Panc1 (cell line): ENCODE measurements at regions not wholly inside any gene's neighbourhood (a gene's known extent, or its start where the extent isn't known, plus 50 kb on each side); places are given as distances from the start of the nearest gene placed in this dataset.

ENCODE experiments used
- ATAC-seq: fragments of 200-7000 bp; cut with Tn5 transposase; 2 replicates; pipeline ENCODE4 v1.9.1; 2020; ENCODE audit warnings: mild to moderate bottlenecking, moderate library complexity
- BruUV-seq: library from RNA; stranded (reverse); fragments of 400-500 nt; replicated peaks from 2 replicates; lab custom pipeline; 2021; lab: Mats Ljungman, UMichigan
- CTCF ChIA-PET: fragments of 300-600 bp; sonication (Branson Sonifier 250); formaldehyde crosslinking; loops from one replicate; lab custom pipeline; 2022; ENCODE audit warnings: antibody characterized with exemption; lab: Charles Lee
- POLR2A ChIA-PET: fragments of 300-600 bp; sonication (Branson Sonifier 250); formaldehyde crosslinking; loops from one replicate; lab custom pipeline; 2022; ENCODE audit warnings: antibody characterized with exemption; lab: Charles Lee
- DNase-seq: peaks from one replicate; pipeline ENCODE4 v3.0.0-alpha.2; 2010; ENCODE audit warnings: low read depth, low spot score
- H3K27ac ChIP-seq: 2 replicates; pipeline ENCODE4 v1.5.1; 2011; ENCODE audit warnings: mild to moderate bottlenecking, low read length, inconsistent platforms
- H3K27me3 ChIP-seq: fragments of 200-500 bp; sonication (Bioruptor generic); 2 replicates; pipeline ENCODE4 v1.6.0; 2014; ENCODE audit warnings: low read length, inconsistent platforms; ENCODE audit not compliant: control insufficient read depth, insufficient read depth
- H3K36me3 ChIP-seq: fragments of 200-500 bp; sonication (Bioruptor generic); 2 replicates; pipeline ENCODE4 v1.5.1; 2014; ENCODE audit warnings: inconsistent platforms, mild to moderate bottlenecking, low read length, moderate library complexity; ENCODE audit not compliant: control insufficient read depth, insufficient read depth
- H3K4me1 ChIP-seq: 2 replicates; pipeline ENCODE4 v1.5.1; 2011; ENCODE audit warnings: inconsistent platforms, mild to moderate bottlenecking, low read length, moderate library complexity; ENCODE audit not compliant: control insufficient read depth, insufficient read depth
- H3K4me3 ChIP-seq, 2 experiments: 2 replicates each; pipeline ENCODE4 v1.5.1; 2011 to 2012; ENCODE audit warnings: low read depth in 2 of 2, low read length in 2 of 2, mild to moderate bottlenecking in 2 of 2, inconsistent platforms in 1 of 2, moderate library complexity in 1 of 2
- H3K9me3 ChIP-seq: fragments of 200-500 bp; sonication (Bioruptor generic); 2 replicates; pipeline ENCODE4 v1.5.1; 2014; ENCODE audit warnings: low read depth, mild to moderate bottlenecking, inconsistent platforms, low read length, moderate library complexity; ENCODE audit not compliant: control insufficient read depth, insufficient read depth
- POLR2AphosphoS5 ChIP-seq: IDR thresholded peaks from 2 replicates; pipeline ENCODE4 v1.6.1; 2012; ENCODE audit warnings: mild to moderate bottlenecking, low read depth, low read length, moderate library complexity
- SIN3A ChIP-seq: IDR thresholded peaks from 2 replicates; pipeline ENCODE4 v1.6.1; 2012; ENCODE audit warnings: low read depth, mild to moderate bottlenecking, low read length, moderate library complexity, borderline replicate concordance; ENCODE audit not compliant: insufficient read depth
- TCF7L2 ChIP-seq: IDR thresholded peaks from 2 replicates; pipeline ENCODE4 v1.6.1; 2011; ENCODE audit warnings: mild to moderate bottlenecking, low read depth, low read length, inconsistent platforms
- in situ Hi-C: cut with HindIII; loops from 2 replicates; pipeline ENCODE4 v1.10.0; 2016; ENCODE audit warnings: low sequenced_read_pairs, low pct_unique_long_range_greater_than_20kb
- intact Hi-C: fragments of 100-400 bp; cut with micrococcal nuclease; formaldehyde crosslinking; loops from one replicate; pipeline ENCODE4 v1.10.0; 2022; ENCODE audit not compliant: unreplicated experiment
- TF ChIP-seq, protein P1 (sequence below): fragments of 450-650 bp; IDR thresholded peaks from 2 replicates; pipeline ENCODE4 v1.5.1; 2017; ENCODE audit warnings: mild to moderate bottlenecking
- TF ChIP-seq, protein P2 (sequence below), 2 experiments: IDR thresholded peaks; 2 replicates each; pipeline ENCODE4 v1.6.1; 2011 to 2012; ENCODE audit warnings: low read depth in 2 of 2, control low read depth in 1 of 2, low read length in 1 of 2, mild to moderate bottlenecking in 1 of 2, moderate library complexity in 1 of 2; ENCODE audit not compliant: insufficient read depth in 1 of 2

DNA sequence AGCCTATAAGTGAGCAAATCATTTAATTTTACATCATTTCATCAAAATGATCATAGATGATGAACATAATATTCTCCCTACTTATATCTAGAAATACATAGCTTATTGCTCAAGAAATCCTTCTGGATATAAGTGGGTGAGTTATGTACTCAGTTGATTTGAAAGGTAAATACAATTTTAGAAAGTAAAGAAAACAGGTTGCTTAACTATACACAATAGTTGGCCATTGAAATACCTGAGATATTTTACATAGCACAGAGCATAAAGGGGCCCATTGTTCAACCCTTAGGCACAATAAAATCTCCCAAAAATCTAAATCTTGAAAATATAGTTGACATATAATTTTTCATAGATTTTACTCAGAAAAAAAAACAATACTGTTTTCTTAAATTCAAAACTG is 782.0 kb upstream of the KLHL1 start:
- Histone ChIP-seq H3K9me3 (no peaks in the 10 kb centered on the region), H3K27me3 (no peaks in the 10 kb centered on the region), H3K27ac (no peak overlapping the region), H3K36me3 (no peaks in the 10 kb centered on the region), H3K4me3 (no peak overlapping the region), H3K4me1 (no peaks in the 10 kb centered on the region)
- TF ChIP-seq, protein P1, sequence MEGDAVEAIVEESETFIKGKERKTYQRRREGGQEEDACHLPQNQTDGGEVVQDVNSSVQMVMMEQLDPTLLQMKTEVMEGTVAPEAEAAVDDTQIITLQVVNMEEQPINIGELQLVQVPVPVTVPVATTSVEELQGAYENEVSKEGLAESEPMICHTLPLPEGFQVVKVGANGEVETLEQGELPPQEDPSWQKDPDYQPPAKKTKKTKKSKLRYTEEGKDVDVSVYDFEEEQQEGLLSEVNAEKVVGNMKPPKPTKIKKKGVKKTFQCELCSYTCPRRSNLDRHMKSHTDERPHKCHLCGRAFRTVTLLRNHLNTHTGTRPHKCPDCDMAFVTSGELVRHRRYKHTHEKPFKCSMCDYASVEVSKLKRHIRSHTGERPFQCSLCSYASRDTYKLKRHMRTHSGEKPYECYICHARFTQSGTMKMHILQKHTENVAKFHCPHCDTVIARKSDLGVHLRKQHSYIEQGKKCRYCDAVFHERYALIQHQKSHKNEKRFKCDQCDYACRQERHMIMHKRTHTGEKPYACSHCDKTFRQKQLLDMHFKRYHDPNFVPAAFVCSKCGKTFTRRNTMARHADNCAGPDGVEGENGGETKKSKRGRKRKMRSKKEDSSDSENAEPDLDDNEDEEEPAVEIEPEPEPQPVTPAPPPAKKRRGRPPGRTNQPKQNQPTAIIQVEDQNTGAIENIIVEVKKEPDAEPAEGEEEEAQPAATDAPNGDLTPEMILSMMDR, result no peak
- TF ChIP-seq, protein P2, sequence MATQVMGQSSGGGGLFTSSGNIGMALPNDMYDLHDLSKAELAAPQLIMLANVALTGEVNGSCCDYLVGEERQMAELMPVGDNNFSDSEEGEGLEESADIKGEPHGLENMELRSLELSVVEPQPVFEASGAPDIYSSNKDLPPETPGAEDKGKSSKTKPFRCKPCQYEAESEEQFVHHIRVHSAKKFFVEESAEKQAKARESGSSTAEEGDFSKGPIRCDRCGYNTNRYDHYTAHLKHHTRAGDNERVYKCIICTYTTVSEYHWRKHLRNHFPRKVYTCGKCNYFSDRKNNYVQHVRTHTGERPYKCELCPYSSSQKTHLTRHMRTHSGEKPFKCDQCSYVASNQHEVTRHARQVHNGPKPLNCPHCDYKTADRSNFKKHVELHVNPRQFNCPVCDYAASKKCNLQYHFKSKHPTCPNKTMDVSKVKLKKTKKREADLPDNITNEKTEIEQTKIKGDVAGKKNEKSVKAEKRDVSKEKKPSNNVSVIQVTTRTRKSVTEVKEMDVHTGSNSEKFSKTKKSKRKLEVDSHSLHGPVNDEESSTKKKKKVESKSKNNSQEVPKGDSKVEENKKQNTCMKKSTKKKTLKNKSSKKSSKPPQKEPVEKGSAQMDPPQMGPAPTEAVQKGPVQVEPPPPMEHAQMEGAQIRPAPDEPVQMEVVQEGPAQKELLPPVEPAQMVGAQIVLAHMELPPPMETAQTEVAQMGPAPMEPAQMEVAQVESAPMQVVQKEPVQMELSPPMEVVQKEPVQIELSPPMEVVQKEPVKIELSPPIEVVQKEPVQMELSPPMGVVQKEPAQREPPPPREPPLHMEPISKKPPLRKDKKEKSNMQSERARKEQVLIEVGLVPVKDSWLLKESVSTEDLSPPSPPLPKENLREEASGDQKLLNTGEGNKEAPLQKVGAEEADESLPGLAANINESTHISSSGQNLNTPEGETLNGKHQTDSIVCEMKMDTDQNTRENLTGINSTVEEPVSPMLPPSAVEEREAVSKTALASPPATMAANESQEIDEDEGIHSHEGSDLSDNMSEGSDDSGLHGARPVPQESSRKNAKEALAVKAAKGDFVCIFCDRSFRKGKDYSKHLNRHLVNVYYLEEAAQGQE (IDR thresholded peaks at IDR 0.05; ENCODE audit: insufficient read depth in 1 of 2, low read depth in 2 of 2, low read length in 1 of 2), result no peak
- TF ChIP-seq SIN3A, result no peak
- no peak for TF ChIP-seq POLR2AphosphoS5
- TF ChIP-seq TCF7L2, result no peak
- ATAC-seq (no peak), DNase-seq (no peak)
- in situ Hi-C loops, result no loop called here
- POLR2A ChIA-PET, result no interaction called here
- BruUV-seq, result no TSS peak
- CTCF ChIA-PET, result no interaction called here
- intact Hi-C loops, result no loop called here

DNA sequence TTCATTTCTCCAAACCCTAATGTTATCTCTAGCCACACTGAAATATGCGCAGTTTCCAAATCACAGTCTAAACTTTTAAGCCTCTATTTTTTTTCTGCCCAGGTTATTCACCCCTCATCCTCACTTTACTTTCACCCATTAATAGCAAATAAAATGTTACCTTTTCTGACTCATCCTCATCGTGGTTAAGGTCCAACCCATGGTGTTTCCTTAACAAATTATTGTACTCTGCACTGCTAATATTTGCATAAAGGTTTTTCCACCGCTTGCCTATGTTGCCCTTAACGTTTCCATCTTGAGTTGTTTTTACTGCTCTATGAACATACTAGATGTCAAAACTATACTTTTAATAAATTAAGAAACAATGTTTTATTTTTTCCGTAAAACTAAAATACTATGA is 780.9 kb upstream of the KLHL1 start:
- Histone ChIP-seq H3K9me3 (no peaks in the 10 kb centered on the region), H3K27ac (no peak overlapping the region), H3K4me3 (no peak overlapping the region), H3K4me1 (no peaks in the 10 kb centered on the region), H3K36me3 (no peaks in the 10 kb centered on the region), H3K27me3 (no peaks in the 10 kb centered on the region)
- no TSS peak for BruUV-seq
- no peak for DNase-seq
- ChIA-PET POLR2A (no interaction called here), CTCF (no interaction called here)
- intact Hi-C loops, result no loop called here
- TF ChIP-seq TCF7L2 (no peak), SIN3A (no peak), POLR2AphosphoS5 (no peak)
- TF ChIP-seq, protein P1, result no peak
- TF ChIP-seq, protein P2 (IDR thresholded peaks at IDR 0.05; ENCODE audit: insufficient read depth in 1 of 2, low read depth in 2 of 2, low read length in 1 of 2), result no peak
- in situ Hi-C loops, result no loop called here
- no peak for ATAC-seq
